ENCODE measurements at regions not wholly inside any gene's neighbourhood (a gene's known extent, or its start where the extent isn't known, plus 50 kb on each side); places are given as distances from the start of the nearest gene placed in this dataset.

GRCh38 chr13:100845128-100845757, 170.6 kb upstream of the TMTC4 start:
- no peak for TF ChIP-seq CTCF (IDR thresholded peaks at IDR 0.05)
- TF ChIP-seq POLR2A (IDR thresholded peaks at IDR 0.05), result no peak
